Spinal cord (tissue), 9 donors: ENCODE measurements at regions not wholly inside any gene's neighbourhood (a gene's known extent, or its start where the extent isn't known, plus 50 kb on each side); places are given as distances from the start of the nearest gene placed in this dataset.

Experiments used
- DNase-seq, 6 donors: peaks; one replicate each; pipeline versions ENCODE4 v3.0.0 to v3.0.0-alpha.2; 2013 to 2015; ENCODE audit warnings: low spot score in 6 of 6, low read depth in 4 of 6
- H3K27ac ChIP-seq: one replicate; pipeline ENCODE4 v1.5.1; 2013; ENCODE audit warnings: low read depth, low read length, control low read depth
- H3K27me3 ChIP-seq: one replicate; pipeline ENCODE4 v1.6.1; 2013; ENCODE audit warnings: low read length; ENCODE audit not compliant: control insufficient read depth, insufficient read depth
- H3K36me3 ChIP-seq: one replicate; pipeline ENCODE4 v1.6.1; 2013; ENCODE audit warnings: low read length; ENCODE audit not compliant: control insufficient read depth, insufficient read depth
- H3K4me1 ChIP-seq: one replicate; pipeline ENCODE4 v1.6.1; 2013; ENCODE audit warnings: low read length; ENCODE audit not compliant: control insufficient read depth, insufficient read depth
- H3K4me3 ChIP-seq: one replicate; pipeline ENCODE4 v1.5.1; 2013; ENCODE audit warnings: low read depth, low read length, control low read depth
- H3K9me3 ChIP-seq: one replicate; pipeline ENCODE4 v1.6.1; 2013; ENCODE audit warnings: low read length; ENCODE audit not compliant: control insufficient read depth, insufficient read depth
- WGBS: methylation state at CpG from one replicate; pipeline ENCODE4 v1.1.5; 2013; ENCODE audit warnings: missing lambda C conversion rate; ENCODE audit not compliant: insufficient coverage; 5-methylcytosine and 5-hydroxymethylcytosine counted together
- donor health status: healthy.

GRCh38 chr5:87051502-87052113 is 216.1 kb upstream of the RASA1 start:
- no peak overlapping the region for H3K27ac ChIP-seq
- no CpG with 5 or more reads among the region's 3 CpGs for WGBS
- H3K27me3 ChIP-seq, result no peaks in the 10 kb centered on the region
- no peak for DNase-seq
- H3K4me1 ChIP-seq, result no peaks in the 10 kb centered on the region
- no peak overlapping the region for H3K4me3 ChIP-seq
- H3K36me3 ChIP-seq, result no peaks in the 10 kb centered on the region
- H3K9me3 ChIP-seq, result peaks cover 2% of the 10 kb centered on the region

- H3K9me3 ChIP-seq, result peaks cover 2% of the 10 kb centered on the region
- DNase-seq, result no peak
- WGBS, result no CpG with 5 or more reads among the region's 2 CpGs
These were observed 214.5 kb upstream of the RASA1 start for GRCh38 chr5:87053146-87053545.

GRCh38 chr5:87054821-87055220 is 212.9 kb upstream of the RASA1 start:
- H3K9me3 ChIP-seq, result peaks cover 2% of the 10 kb centered on the region
- H3K4me3 ChIP-seq, result no peak overlapping the region
- no peak overlapping the region for H3K27ac ChIP-seq
- H3K27me3 ChIP-seq, result no peaks in the 10 kb centered on the region
- no peaks in the 10 kb centered on the region for H3K36me3 ChIP-seq
- DNase-seq, result no peak
- H3K4me1 ChIP-seq, result no peaks in the 10 kb centered on the region

More at GRCh38 chr5:87053146-87053545, 214.5 kb upstream of the RASA1 start:
- no peaks in the 10 kb centered on the region for H3K4me1 ChIP-seq
- no peak overlapping the region for H3K4me3 ChIP-seq
- no peak overlapping the region for H3K27ac ChIP-seq
- H3K27me3 ChIP-seq, result no peaks in the 10 kb centered on the region
- no peaks in the 10 kb centered on the region for H3K36me3 ChIP-seq

- no peak for DNase-seq
- Histone ChIP-seq H3K27me3 (no peaks in the 10 kb centered on the region), H3K9me3 (no peaks in the 10 kb centered on the region), H3K4me1 (no peaks in the 10 kb centered on the region), H3K4me3 (no peak overlapping the region), H3K36me3 (no peaks in the 10 kb centered on the region), H3K27ac (no peak overlapping the region)
- no CpG with 5 or more reads among the region's 1 CpG for WGBS
These were observed 206.6 kb upstream of the RASA1 start for GRCh38 chr5:87061046-87061445.

GRCh38 chr5:87069311-87069710 is 198.4 kb upstream of the RASA1 start:
- no peak for DNase-seq
- Histone ChIP-seq H3K27ac (no peak overlapping the region), H3K36me3 (no peaks in the 10 kb centered on the region), H3K4me3 (no peak overlapping the region), H3K4me1 (no peaks in the 10 kb centered on the region), H3K9me3 (no peaks in the 10 kb centered on the region), H3K27me3 (no peaks in the 10 kb centered on the region)
- WGBS, result no CpG with 5 or more reads among the region's 2 CpGs

- DNase-seq, result peak in 3 of 6 donors; percentile 2 to 47 (median 46)
- Histone ChIP-seq H3K27me3 (no peaks in the 10 kb centered on the region), H3K4me1 (no peaks in the 10 kb centered on the region), H3K27ac (no peak overlapping the region), H3K4me3 (no peak overlapping the region), H3K36me3 (no peaks in the 10 kb centered on the region), H3K9me3 (no peaks in the 10 kb centered on the region)
- no CpG with 5 or more reads among the region's 3 CpGs for WGBS
These were observed 197.6 kb upstream of the RASA1 start for GRCh38 chr5:87069974-87070608.

GRCh38 chr5:87074072-87074471 is 193.6 kb upstream of the RASA1 start:
- Histone ChIP-seq H3K36me3 (no peaks in the 10 kb centered on the region), H3K9me3 (no peaks in the 10 kb centered on the region), H3K27ac (no peak overlapping the region), H3K4me3 (no peak overlapping the region), H3K4me1 (no peaks in the 10 kb centered on the region), H3K27me3 (no peaks in the 10 kb centered on the region)
- DNase-seq, result no peak
- 100% methylated on average over 1 of the region's 2 CpGs for whole genome bisulfite sequencing

- H3K4me1 ChIP-seq, result no peaks in the 10 kb centered on the region
- H3K9me3 ChIP-seq, result no peaks in the 10 kb centered on the region
- H3K27ac ChIP-seq, result no peak overlapping the region
- no peak for DNase-seq
- H3K36me3 ChIP-seq, result no peaks in the 10 kb centered on the region
- no peak overlapping the region for H3K4me3 ChIP-seq
- no peaks in the 10 kb centered on the region for H3K27me3 ChIP-seq
- no CpG with 5 or more reads among the region's 2 CpGs for WGBS
These were observed 192.6 kb upstream of the RASA1 start for GRCh38 chr5:87074934-87075541.

GRCh38 chr5:87076411-87076810 is 191.3 kb upstream of the RASA1 start:
- Histone ChIP-seq H3K4me3 (no peak overlapping the region), H3K4me1 (no peaks in the 10 kb centered on the region), H3K27ac (no peak overlapping the region), H3K27me3 (no peaks in the 10 kb centered on the region), H3K9me3 (no peaks in the 10 kb centered on the region), H3K36me3 (no peaks in the 10 kb centered on the region)
- WGBS, result 90% methylated on average over 3 of the region's 4 CpGs
- DNase-seq, result no peak

- no peaks in the 10 kb centered on the region for H3K9me3 ChIP-seq
- no peak overlapping the region for H3K27ac ChIP-seq
- H3K36me3 ChIP-seq, result no peaks in the 10 kb centered on the region
- H3K4me1 ChIP-seq, result no peaks in the 10 kb centered on the region
- 100% methylated on average over 2 of the region's 2 CpGs for WGBS
- no peaks in the 10 kb centered on the region for H3K27me3 ChIP-seq
- DNase-seq, result no peak
- H3K4me3 ChIP-seq, result no peak overlapping the region
These were observed 190.8 kb upstream of the RASA1 start for GRCh38 chr5:87076931-87077330.
